Pulmonary artery endothelial cell (primary cell): ENCODE measurements at regions not wholly inside any gene's neighbourhood (a gene's known extent, or its start where the extent isn't known, plus 50 kb on each side); places are given as distances from the start of the nearest gene placed in this dataset.

Experiments
- DNase-seq: peaks from one replicate; pipeline ENCODE4 v3.0.0-alpha.2; 2011; ENCODE audit warnings: low read depth, low spot score

- DNase-seq = no peak
These were observed 205.7 kb upstream of the SGCD start for GRCh38 chr5:156121234-156121633.

GRCh38 chr5:156121882-156122281 is 205.1 kb upstream of the SGCD start:
- DNase-seq = no peak

GRCh38 chr5:156124708-156125107 is 202.3 kb upstream of the SGCD start:
- DNase-seq = no peak

- DNase-seq = no peak
These were observed 201.8 kb upstream of the SGCD start for GRCh38 chr5:156125118-156125517.

GRCh38 chr5:156126716-156127115 is 200.2 kb upstream of the SGCD start:
- no peak for DNase-seq

GRCh38 chr5:156128026-156128425 is 198.9 kb upstream of the SGCD start:
- DNase-seq = no peak

GRCh38 chr5:156134216-156134615 is 192.7 kb upstream of the SGCD start:
- DNase-seq = no peak

GRCh38 chr5:156135531-156135930 is 191.4 kb upstream of the SGCD start:
- DNase-seq = no peak

- no peak for DNase-seq
These were observed 189.7 kb upstream of the SGCD start for GRCh38 chr5:156137071-156137869.

- DNase-seq = no peak
These were observed 184.1 kb upstream of the SGCD start for GRCh38 chr5:156142867-156143266.

- DNase-seq = no peak
These were observed 179.6 kb upstream of the SGCD start for GRCh38 chr5:156147261-156147943.

- no peak for DNase-seq
These were observed 179.0 kb upstream of the SGCD start for GRCh38 chr5:156147944-156148285.

GRCh38 chr5:156148301-156148700 is 178.7 kb upstream of the SGCD start:
- DNase-seq = no peak

- no peak for DNase-seq
These were observed 177.8 kb upstream of the SGCD start for GRCh38 chr5:156149213-156149612.

GRCh38 chr5:156153602-156154001 is 173.4 kb upstream of the SGCD start:
- no peak for DNase-seq

- no peak for DNase-seq
These were observed 172.2 kb upstream of the SGCD start for GRCh38 chr5:156154757-156155156.

- DNase-seq = no peak
These were observed 171.4 kb upstream of the SGCD start for GRCh38 chr5:156155598-156155997.

- no peak for DNase-seq
These were observed 162.7 kb upstream of the SGCD start for GRCh38 chr5:156164306-156164705.

GRCh38 chr5:156169495-156169894 is 157.5 kb upstream of the SGCD start:
- DNase-seq = no peak

- DNase-seq = no peak
These were observed 156.5 kb upstream of the SGCD start for GRCh38 chr5:156170351-156170961.

GRCh38 chr5:156174225-156174624 is 152.7 kb upstream of the SGCD start:
- DNase-seq = no peak

GRCh38 chr5:156178117-156178516 is 148.8 kb upstream of the SGCD start:
- no peak for DNase-seq

GRCh38 chr5:156181656-156182055 is 145.3 kb upstream of the SGCD start:
- no peak for DNase-seq
